Astrocyte of the hippocampus (primary cell): ENCODE measurements at regions not wholly inside any gene's neighbourhood (a gene's known extent, or its start where the extent isn't known, plus 50 kb on each side); places are given as distances from the start of the nearest gene placed in this dataset.

Experiments used
- DNase-seq: peaks from one replicate; pipeline ENCODE4 v3.0.0; 2011; ENCODE audit warnings: low read depth, low spot score

GRCh38 chr17:68662479-68662878, 61.3 kb upstream of the FAM20A start:
- no peak for DNase-seq

GRCh38 chr17:68662037-68662432, 60.9 kb upstream of the FAM20A start:
- DNase-seq: no peak

- no peak for DNase-seq
These were observed 60.3 kb upstream of the FAM20A start for GRCh38 chr17:68661265-68662036.

- DNase-seq: no peak
These were observed 59.1 kb upstream of the FAM20A start for GRCh38 chr17:68660302-68660701.

- DNase-seq: no peak
These were observed 58.0 kb upstream of the FAM20A start for GRCh38 chr17:68658999-68659780.

GRCh38 chr17:68657576-68657975, 56.4 kb upstream of the FAM20A start:
- no peak for DNase-seq

GRCh38 chr17:68657166-68657565, 56.0 kb upstream of the FAM20A start:
- no peak for DNase-seq

GRCh38 chr17:68656666-68657065, 55.5 kb upstream of the FAM20A start:
- DNase-seq: no peak
